ENCODE measurements at regions not wholly inside any gene's neighbourhood (a gene's known extent, or its start where the extent isn't known, plus 50 kb on each side); places are given as distances from the start of the nearest gene placed in this dataset.

DNA sequence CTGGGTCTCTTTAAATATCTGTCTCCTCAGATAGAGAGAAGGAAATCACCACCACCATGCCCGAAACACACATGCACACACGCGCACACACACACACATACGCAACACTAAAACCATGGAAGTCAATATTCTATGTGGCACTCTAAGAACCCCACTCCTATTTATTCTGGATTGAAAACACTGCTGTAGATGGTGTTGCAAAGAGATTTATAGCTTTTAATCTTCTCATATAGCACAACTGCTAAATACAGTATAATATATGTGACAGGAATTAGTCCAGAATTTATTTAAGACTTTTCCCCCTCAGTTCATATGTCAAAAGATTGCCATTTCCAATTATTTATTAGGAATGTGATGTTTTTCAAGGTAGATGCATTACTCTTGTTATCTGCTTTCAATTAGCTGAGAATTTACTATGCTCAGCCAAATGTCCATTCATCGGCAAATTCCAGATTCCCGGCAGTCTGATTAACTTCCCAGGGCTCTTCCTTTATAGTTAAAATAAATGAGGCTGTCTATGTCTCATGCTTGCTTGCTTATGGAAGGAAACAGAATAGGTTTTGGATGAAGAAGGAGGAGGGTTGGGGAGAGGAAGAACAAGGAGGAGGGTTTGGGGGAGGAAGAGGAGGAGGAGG lies 115.4 kb upstream of the NDP start:
- TF ChIP-seq, protein P1, sequence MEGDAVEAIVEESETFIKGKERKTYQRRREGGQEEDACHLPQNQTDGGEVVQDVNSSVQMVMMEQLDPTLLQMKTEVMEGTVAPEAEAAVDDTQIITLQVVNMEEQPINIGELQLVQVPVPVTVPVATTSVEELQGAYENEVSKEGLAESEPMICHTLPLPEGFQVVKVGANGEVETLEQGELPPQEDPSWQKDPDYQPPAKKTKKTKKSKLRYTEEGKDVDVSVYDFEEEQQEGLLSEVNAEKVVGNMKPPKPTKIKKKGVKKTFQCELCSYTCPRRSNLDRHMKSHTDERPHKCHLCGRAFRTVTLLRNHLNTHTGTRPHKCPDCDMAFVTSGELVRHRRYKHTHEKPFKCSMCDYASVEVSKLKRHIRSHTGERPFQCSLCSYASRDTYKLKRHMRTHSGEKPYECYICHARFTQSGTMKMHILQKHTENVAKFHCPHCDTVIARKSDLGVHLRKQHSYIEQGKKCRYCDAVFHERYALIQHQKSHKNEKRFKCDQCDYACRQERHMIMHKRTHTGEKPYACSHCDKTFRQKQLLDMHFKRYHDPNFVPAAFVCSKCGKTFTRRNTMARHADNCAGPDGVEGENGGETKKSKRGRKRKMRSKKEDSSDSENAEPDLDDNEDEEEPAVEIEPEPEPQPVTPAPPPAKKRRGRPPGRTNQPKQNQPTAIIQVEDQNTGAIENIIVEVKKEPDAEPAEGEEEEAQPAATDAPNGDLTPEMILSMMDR (IDR thresholded peaks at IDR 0.05) = no peak
- no peak for TF ChIP-seq EZH2 (IDR thresholded peaks at IDR 0.05; ENCODE audit: borderline replicate concordance, insufficient read depth, low read depth, low read length, poor library complexity, severe bottlenecking)
- no peak overlapping the region for H3K9ac ChIP-seq (ENCODE audit: low read length)
- H3K79me2 ChIP-seq (ENCODE audit: control insufficient read depth, insufficient read depth, low read length) = no peaks in the 10 kb centered on the region
- H3K4me3 ChIP-seq (ENCODE audit: control extremely low read depth in 1 of 5, extremely low read depth in 1 of 5, insufficient read depth in 1 of 5, low read depth in 2 of 5, low read length in 4 of 5) = no peak overlapping the region
- WGBS (ENCODE audit: insufficient coverage) = no CpG with 5 or more reads among the region's 6 CpGs
- ChIA-PET POLR2A (no interaction called here), CTCF (no interaction called here)
- H3K4me2 ChIP-seq (replicated peaks; ENCODE audit: low read depth, low read length, poor library complexity, severe bottlenecking) = no peak overlapping the region
- peaks cover 8% of the 10 kb centered on the region for H3K27me3 Mint-ChIP-seq
- H3K27me3 ChIP-seq (replicated peaks in 1 of 4; ENCODE audit: control extremely low read depth in 1 of 4, control insufficient read depth in 3 of 4, insufficient read depth in 4 of 4, low read length in 3 of 4) = no peaks in the 10 kb centered on the region
- no peaks in the 10 kb centered on the region for H4K20me1 ChIP-seq (ENCODE audit: control insufficient read depth, insufficient read depth, low read length, poor library complexity, severe bottlenecking)
- no peaks in the 10 kb centered on the region for H3K9me3 Mint-ChIP-seq (ENCODE audit: insufficient read depth)
- H3K27ac ChIP-seq (ENCODE audit: low read length in 2 of 2) = no peak overlapping the region
- H3K4me1 Mint-ChIP-seq = no peaks in the 10 kb centered on the region
- no peaks in the 10 kb centered on the region for H3K9me3 ChIP-seq (ENCODE audit: control extremely low read depth in 1 of 3, control insufficient read depth in 2 of 3, insufficient read depth in 1 of 3, low read length in 2 of 3)
- ATAC-seq (ENCODE audit: low read depth) (no peak), DNase-seq (no peak)
- H3K36me3 ChIP-seq (replicated peaks in 1 of 2; ENCODE audit: control extremely low read depth in 1 of 2, control insufficient read depth in 1 of 2, extremely low read depth in 1 of 2, insufficient read depth in 2 of 2, low read length in 1 of 2) = no peaks in the 10 kb centered on the region
- H3K4me1 ChIP-seq (ENCODE audit: control insufficient read depth in 2 of 2, insufficient read depth in 2 of 2, low read length in 2 of 2) = no peaks in the 10 kb centered on the region
- no peak overlapping the region for H3K4me3 Mint-ChIP-seq
- intact Hi-C loops (cut with micrococcal nuclease) = no loop called here
- no peak overlapping the region for H2AFZ ChIP-seq (ENCODE audit: insufficient read depth, low read depth, low read length, poor library complexity, severe bottlenecking)
- no peak overlapping the region for H3K27ac Mint-ChIP-seq

DNA sequence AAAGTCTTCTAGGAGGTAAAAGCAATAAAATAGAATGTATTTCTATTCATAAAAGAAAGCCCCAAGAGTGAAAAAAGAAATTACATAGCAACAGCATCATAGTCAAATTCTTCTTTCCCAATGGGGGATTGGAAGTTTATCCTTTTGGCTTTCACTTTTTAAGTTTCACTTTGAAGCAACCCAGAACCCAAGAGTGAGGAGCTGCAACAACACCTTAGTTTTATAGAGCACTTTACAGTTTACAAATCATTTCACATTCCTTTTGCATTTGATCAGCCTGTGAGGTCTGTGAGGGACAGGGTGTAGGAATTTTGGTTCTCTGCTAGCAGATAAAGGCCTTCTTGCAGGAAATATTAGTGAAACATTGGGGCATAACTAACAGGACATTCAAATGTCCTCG lies 112.0 kb upstream of the NDP start:
- Histone ChIP-seq H3K9ac (ENCODE audit: low read length) (no peak overlapping the region), H3K36me3 (replicated peaks in 1 of 2; ENCODE audit: control extremely low read depth in 1 of 2, control insufficient read depth in 1 of 2, extremely low read depth in 1 of 2, insufficient read depth in 2 of 2, low read length in 1 of 2) (no peaks in the 10 kb centered on the region), H3K4me1 (ENCODE audit: control insufficient read depth in 2 of 2, insufficient read depth in 2 of 2, low read length in 2 of 2) (no peaks in the 10 kb centered on the region), H2AFZ (ENCODE audit: insufficient read depth, low read depth, low read length, poor library complexity, severe bottlenecking) (no peak overlapping the region), H3K4me2 (replicated peaks; ENCODE audit: low read depth, low read length, poor library complexity, severe bottlenecking) (no peak overlapping the region), H4K20me1 (ENCODE audit: control insufficient read depth, insufficient read depth, low read length, poor library complexity, severe bottlenecking) (no peaks in the 10 kb centered on the region), H3K27me3 (replicated peaks in 1 of 4; ENCODE audit: control extremely low read depth in 1 of 4, control insufficient read depth in 3 of 4, insufficient read depth in 4 of 4, low read length in 3 of 4) (no peaks in the 10 kb centered on the region), H3K27ac (ENCODE audit: low read length in 2 of 2) (no peak overlapping the region), H3K9me3 (ENCODE audit: control extremely low read depth in 1 of 3, control insufficient read depth in 2 of 3, insufficient read depth in 1 of 3, low read length in 2 of 3) (no peaks in the 10 kb centered on the region), H3K4me3 (ENCODE audit: control extremely low read depth in 1 of 5, extremely low read depth in 1 of 5, insufficient read depth in 1 of 5, low read depth in 2 of 5, low read length in 4 of 5) (no peak overlapping the region), H3K79me2 (ENCODE audit: control insufficient read depth, insufficient read depth, low read length) (no peaks in the 10 kb centered on the region)
- DNase-seq (no peak), ATAC-seq (ENCODE audit: low read depth) (no peak)
- Mint-ChIP-seq H3K4me1 (no peaks in the 10 kb centered on the region), H3K9me3 (ENCODE audit: insufficient read depth) (no peaks in the 10 kb centered on the region), H3K4me3 (no peak overlapping the region), H3K27ac (no peak overlapping the region), H3K27me3 (peaks cover 8% of the 10 kb centered on the region)
- no peak for TF ChIP-seq EZH2 (IDR thresholded peaks at IDR 0.05; ENCODE audit: borderline replicate concordance, insufficient read depth, low read depth, low read length, poor library complexity, severe bottlenecking)
- TF ChIP-seq, protein P1 (IDR thresholded peaks at IDR 0.05) = no peak
- CTCF ChIA-PET = no interaction called here
- intact Hi-C loops (cut with micrococcal nuclease) = no loop called here
- WGBS (ENCODE audit: insufficient coverage) = no CpG with 5 or more reads among the region's 1 CpG
- POLR2A ChIA-PET = no interaction called here
